ENCODE measurements at regions not wholly inside any gene's neighbourhood (a gene's known extent, or its start where the extent isn't known, plus 50 kb on each side); places are given as distances from the start of the nearest gene placed in this dataset.
"Not testable (repeated sequence)": the region's sequence is repeated elsewhere in the genome, so short reads cannot be mapped to it uniquely, and the experiment has no call there.

DNA sequence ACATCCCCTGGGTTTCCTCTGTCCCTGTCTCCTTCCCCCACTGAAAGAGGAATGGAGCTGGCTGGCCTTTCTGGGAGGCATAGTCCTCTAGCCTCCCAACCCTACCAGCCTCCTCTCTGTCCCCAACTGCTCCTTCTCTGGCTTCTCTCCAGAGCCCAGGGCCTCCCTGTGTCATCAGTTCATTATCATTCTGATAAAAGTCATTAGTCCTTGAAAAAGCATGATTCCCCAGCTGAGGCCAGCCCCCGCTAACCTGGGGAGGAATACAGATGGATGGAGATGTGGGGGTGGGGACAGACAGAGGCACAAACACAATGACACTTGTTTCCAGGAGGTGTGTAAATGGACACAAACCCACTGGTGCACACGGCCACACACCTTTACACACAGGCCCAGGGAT lies 73.6 kb upstream of the HSPA9 start:
- no peak for DNase-seq

DNA sequence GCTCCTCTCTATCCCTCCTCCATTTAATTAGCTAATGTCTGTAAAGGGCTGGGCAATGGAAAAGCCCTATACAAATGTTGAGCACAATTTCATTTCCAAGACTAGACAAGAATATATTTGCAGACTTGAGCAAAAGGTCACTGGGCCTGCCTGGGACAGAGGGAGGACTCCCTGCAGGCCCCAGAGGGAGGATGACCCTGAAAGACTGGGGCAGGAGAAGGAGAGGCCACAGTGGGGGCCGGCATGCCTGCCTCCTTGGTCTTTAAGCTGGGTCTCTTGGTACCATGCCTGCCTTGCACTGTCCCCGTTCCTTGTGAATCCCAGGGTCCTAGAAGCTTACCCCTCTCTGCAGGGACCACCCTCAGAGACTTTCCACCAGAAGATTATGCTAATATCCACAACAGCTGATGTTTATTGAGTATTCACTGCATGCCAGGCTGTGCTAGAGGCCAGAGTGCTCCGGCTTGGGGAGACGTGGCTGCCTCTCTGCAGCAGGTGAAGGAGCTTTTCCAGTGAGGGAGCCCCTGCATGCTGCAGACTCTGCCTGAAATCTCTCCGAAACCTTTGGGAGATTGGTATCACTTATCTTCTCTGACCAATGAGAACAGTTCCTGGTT lies 72.7 kb upstream of the HSPA9 start:
- no peak for DNase-seq

DNA sequence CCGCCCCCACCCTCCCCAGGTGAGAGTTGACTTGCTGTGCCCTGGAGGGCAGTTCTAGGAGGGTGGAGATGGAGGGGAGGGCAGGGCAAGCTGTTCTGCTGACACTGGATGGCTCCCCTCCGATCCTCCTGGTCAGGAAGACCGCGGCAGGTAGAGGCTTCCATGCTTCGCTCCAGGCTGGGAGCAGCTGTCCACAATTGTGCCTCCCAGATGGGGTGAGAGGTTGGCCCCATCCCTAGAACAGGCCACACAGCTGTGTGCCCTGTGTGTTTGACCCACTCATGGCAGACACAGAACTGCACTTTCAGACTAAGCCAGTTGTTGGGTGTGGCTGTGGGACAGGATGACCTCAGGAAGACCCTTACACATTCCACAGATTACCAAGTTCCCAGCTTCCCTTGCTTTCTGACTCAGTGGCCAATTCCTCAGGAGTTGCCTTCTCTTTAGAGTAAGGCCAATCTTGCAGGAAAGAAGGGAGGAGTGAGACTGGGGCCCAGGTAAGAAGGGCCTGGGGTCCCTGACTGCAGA lies 72.1 kb upstream of the HSPA9 start:
- no peak for DNase-seq

DNA sequence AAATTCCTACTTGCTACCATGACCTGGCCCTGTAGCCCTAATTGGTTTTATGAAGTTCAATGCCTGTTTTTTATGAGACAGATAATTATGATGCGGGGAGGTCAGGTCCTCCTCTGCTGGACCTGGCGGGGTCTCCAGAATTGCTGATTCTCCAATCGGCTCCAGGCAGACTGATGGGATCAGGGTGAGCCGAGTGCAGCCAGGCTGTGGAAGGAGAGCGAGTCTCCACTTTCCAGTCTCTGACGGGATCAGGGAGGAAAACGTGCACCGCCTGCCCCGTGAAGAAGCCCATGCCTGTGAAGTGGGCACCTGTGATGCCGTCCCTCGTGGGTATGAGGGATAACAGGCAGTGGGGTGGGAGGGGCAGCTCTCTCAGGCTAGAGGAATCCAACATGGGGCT lies 71.5 kb upstream of the HSPA9 start:
- no peak for DNase-seq

DNA sequence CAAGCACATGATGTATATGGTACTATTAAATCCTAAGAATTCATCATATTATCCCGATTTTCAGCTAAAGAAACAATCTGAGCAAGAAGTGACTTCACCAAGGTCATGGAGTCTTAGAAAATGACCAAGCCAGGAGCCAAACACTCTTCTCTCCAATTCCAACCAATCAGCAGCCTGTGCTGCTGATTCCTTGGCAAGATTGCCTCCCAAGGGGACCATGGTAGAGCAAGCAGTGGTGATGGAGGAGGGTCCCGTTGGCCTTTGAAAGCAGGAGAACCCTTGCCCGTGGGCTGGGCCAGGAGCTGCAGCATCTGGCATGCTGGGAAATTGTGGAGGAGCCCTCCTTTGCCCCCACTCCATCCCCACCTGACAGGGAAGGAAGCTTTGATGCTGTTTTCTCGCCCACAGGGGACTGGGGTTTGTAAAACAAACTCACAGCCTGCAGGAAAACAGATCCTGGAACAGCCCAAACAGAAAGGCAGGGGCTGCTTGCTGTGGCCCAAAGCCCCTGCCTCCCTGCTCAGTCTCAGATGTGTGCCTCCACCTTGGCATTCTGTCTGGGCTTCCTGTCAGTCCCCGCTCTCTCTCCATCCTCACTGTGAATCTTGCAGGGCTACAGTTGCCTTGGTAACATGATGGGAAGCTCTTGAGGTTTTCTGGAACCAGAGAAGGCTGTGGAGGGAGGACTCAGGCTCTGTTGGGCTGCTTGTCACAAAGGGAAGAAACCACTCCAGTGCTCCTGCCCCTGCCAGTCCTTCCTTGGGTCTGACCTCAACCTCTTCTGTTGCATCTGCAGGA lies 70.8 kb upstream of the HSPA9 start:
- DNase-seq: peak in 12 of 56 donors; percentile 23 to 55 (median 33)

DNA sequence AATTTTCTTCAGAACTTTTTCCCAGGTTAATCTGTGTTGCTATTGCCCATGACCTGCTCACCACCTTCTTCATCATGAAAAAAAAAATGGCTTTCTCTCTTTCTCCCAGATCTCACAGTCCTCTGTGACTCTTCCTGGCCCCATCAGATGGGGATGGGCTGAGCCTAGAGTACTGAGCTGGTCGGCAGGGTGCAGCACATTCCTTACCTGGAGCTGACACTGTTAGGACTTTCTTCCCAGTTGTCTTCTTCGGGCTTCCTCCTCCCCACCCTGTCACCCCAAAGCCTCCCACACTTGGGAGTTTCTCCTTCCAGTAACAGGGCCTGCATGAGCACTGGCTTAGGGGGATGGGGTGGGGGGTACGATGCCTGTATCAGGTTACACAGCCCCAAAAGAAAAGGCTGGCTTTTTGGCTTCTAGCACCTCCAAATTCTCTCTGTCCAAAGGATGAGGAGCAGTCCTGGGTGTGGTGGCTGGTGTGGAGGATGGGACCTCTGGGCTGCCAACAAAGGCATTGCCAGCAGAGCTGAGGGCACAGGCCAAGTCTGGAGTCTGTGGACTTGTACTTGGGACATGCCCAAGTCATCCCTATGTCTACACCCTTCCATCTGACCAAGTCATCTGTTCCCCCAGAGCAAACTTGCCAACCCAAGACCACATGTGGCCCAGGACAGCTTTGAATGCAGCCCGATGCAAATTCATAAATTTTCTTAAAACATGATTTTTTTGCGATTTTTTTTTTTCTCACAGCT lies 68.0 kb upstream of the HSPA9 start:
- no peak for DNase-seq

DNA sequence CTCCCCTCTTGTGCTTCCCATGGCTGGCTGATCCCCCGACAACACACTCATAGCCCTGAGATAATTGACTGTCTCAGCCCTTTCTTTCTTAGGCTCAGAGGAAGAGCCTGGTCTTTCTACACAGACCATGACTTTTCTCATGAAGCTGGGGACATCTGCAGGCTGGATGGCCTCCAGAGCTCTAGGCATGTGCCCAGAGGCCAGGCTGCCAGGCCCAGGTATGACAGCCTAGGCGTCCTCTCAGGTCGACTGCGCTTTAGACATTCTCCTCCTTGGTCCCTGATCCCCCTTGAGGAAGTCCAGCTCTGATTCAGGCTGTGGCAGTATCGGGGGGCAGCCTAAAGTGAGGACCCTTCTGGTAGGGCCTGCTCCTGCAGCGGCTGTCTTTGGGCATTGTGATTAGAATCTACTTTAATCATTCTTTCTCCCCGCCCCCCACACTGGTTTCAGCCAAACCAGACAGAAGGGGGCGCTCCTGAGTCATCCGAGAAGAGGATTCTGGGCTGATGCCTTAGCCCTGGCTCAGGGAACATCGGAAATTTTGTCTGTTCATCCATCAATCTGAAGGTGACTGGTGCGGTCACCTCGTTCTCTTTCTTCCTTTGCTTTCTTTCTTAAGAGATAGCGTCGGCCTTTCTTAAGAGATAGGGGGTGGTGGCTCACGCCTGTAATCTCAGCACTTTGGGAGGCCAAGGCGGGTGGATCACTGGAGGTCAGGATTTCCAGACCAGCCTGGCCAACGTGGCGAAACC lies 66.5 kb upstream of the HSPA9 start:
- DNase-seq: peak in 42 of 56 donors; percentile 17 to 86 (median 51)

DNA sequence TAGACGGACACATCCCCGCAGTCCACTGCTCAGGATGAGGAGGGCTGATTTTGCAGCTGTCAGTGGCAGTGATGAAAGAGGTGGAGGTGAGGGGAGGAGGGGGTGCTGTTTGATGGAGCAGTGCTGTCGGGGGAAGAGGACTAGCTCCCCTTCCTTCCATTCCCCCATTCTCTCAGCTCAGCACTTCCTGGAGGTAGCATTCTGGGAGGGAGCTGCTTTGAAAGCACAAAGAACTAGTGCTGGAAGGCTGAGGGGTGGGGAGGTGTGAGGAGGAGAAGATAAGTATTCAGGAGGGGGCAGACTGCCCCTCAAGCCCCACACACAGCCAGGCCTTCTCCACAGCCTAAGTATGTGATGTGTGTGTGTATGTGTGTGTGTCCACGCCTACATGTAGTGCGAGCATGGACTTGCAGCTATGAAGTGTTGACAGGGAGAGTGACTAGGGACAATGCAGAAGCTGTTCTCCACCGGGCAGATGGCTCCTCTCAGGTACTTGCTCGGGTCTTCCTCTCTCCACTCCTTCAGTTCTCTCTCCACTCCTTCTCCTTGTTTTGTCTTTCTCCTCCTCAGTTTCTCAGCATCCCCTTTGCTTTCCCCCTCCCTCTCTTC lies 65.5 kb upstream of the HSPA9 start:
- no peak for DNase-seq

DNA sequence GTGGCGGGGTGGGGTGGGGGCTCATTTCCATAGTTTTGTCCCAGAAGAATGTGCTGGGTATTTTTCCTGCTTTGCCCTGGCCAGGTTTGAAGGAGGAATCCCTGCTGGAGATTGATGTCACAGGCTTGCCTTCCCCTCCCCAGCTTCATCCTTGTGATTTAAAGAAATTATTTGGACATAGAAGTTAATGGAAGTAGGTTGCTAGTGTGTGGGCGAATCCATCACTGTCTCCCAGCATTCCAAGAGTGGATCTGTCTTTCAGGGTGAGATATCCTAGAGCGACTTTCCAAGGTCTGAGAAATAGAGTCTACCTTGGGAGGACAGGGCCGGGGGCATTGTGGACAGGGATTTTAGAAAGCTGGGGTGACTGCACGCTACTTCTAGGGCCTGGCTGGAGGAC lies 64.9 kb upstream of the HSPA9 start:
- DNase-seq: no peak

DNA sequence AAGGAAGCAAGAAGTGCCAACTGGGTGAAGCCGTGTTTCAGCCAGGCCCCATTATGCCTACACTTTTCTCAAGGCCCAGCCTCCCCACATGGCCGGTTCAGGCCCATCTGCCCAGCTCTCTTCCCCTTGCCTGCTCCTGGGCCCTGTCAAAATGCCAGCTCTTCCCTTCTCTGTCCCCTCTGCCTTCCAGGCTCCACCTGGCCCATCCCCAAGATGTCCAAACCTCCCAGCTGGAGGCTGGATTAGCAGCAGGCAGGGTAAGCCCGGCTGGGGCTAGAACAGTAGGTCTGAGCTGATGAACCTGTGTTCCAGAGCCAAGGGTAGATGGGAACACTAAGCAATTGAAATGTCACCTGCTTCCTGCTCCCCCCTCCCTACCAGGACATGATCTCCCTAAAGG lies 64.1 kb upstream of the HSPA9 start:
- DNase-seq: no peak

DNA sequence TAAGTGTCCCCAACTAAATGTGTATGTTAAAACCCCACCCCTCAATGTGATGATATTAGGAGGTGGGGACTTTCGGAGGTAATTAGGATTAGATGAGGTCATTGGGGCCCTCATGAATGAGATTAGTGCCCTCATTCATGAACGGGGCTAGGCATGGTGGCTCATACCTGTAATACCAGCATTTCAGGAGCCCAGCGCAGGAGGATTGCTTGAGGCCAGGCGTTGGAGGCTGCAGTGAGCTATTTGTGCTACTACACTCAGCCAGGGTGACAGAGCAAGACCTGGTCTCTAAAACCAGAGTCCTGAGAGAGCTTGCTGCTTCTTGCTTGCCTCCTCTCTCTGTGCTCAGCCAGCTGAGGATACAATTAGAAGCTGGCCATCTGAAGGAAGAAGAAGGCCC lies 62.1 kb upstream of the HSPA9 start:
- DNase-seq: no peak

DNA sequence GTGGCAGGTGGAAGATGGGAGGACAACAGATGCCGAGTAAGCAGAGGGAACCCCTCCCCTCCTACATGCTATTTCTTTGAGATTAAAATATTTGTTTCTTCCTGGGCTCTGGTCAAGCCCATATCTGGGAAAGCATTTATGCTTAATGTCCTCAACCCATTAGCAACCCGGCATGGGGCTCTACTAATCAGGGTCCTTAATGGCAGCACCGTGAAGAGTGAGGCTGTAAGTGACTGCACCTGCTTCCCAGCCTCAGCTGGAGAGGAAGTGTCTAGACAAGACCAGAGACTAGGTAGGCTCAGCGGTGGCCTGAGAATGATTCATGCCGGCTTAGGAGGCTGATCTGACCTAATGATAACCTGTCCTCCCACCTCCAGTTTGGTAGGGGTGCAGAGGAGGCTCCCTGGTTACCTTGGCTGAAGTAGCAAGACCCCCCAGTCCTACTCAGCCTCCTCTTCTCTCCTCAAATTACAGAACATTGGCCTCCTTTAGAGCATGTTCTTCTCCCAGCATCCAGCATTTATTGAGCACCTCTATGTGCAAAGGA lies 61.3 kb upstream of the HSPA9 start:
- no peak for DNase-seq

DNA sequence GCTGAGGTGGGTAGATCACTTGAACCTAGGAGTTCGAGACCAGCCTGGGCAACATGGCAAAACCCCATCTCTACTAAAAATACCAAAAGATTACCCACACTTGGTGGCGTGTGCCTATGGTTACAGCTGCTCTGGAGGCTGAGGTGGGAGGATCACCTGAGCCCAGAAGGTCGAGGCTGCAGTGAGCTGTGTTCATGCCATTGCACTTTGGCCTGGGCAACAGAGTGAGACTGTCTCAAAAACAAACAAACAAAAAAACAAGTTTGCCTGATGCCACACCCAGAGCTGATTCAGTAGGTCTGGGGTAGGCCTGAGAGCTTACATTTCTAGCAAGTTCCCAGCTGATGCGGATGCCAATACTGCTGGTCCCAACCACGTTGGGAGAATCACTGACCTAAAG lies 60.5 kb upstream of the HSPA9 start:
- no peak for DNase-seq

DNA sequence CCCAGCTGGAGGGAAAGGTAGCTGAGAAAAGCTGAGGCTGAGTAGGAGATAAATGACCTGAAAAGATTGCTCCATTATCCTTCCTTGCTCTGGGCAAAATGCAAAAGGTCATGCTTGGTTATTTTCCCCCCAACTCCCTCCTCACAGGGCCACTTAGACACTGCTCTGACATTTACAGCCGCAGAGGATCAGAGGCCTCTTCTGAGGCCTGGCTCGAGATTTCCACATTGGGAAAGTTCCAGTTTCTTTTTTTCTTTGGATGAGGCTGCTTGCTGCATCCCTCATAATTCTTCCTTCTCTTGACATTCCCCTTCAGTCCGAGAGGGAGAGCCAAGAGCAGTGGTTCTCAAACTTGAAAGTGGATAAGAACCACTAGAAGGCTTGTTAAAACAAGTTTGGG lies 60.1 kb upstream of the HSPA9 start:
- DNase-seq: no peak

DNA sequence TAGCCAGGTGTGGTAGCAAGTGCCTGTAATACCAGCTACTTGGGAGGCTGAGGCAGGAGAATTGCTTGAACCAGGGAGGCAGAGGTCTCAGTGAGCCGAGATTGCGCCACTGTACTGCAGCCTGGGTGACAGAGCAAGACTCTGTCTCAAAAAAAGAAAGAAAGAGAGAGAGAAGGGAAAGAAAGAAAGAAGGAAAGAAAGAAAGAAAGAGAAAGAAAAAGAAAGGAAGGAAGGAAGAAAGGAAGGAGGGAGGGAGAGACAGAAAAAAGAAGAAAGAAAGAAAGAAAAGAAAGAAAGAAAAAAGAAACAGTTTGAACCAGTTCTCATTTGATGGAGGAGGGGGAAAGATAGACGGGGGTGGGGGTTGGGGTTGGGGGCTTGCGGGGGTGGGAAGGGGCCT lies 59.6 kb upstream of the HSPA9 start:
- not testable (repeated sequence) for DNase-seq

DNA sequence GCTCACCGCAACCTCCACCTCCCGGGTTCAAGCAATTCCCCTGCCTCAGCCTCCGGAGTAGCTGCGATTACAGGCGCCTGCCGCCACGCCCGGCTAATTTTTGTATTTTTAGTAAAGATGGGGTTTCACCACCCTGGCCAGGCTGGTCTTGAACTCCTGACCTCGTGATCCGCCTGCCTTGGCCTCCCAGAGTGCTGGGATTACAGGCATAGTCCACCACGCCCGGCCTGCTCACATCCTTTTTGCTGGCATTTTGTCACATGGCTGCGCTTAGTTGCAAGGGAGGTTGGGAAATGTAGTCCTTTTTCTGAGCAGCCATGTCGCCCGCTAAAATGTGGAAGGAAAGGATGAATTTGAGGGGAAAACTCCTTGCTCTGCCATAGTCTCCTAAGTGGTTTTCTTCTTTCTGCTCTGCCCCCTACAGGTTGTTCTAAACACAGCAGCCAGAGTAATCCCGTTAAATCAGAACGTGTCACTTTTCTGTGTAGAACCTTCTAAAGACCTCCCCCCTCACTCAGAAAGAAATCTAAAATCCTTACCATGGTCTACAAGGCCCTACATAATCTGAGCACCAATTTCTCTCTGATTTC lies 57.8 kb upstream of the HSPA9 start:
- peak in 47 of 56 donors; percentile 21 to 83 (median 56) for DNase-seq

DNA sequence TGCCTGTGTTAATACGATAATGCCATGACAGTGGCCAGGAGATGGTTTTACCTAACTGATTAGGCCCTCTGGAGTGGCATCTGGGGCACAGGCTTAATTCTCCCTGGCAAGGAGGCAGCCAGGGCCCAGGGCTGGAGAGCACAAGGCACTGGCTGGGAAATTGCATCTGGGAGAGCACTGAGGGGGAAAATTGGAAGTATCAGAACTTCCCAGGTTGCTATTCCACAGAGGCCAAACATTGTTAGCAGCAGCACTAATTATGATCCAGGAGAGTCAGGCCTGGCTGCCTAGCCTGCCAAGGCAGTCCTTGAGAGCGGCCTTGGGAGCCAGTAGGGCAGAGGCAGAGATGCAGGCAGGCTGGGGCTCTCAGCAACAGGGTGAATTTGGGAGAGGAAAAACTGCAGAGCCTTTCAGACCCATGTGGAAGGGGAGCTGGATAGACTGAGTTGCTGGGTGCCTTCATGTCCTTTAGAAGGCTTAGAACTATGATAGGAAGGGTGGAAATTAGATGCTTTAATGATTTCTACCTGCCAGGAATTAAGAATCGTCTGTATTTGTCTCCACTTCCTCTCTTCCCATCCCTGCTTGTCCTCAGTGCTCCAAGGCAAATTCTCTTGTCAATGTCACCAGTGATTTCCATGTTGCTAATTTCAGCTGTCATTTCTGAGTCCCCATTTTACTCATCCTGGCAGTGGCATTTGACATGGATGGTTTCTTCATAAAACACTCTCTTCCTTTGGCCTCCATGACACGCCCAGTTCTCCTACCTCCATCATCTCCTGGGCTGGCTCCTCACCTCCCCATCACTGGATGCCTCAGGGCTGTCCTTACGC lies 56.1 kb upstream of the HSPA9 start:
- DNase-seq: peak in 2 of 56 donors; percentile 21 to 29

DNA sequence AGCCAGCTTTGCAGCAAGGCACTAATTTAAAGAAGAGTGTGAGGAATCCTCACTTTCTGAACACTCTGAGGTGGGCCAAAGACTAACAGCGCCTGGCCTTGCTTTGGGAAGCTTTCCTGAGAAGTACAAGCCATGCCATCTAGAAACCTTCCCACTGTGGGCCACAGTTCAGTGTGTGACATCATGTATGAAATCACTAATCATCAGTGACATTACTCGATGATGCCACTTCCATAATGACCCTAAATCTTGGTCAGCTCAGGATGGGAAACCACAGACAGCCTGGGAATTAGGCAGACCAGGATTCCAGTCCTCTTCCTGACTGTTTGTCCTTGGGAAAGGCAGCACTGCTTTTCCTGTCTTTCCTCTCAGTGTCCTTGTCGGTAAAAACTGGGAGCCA lies 54.2 kb upstream of the HSPA9 start:
- no peak for DNase-seq

DNA sequence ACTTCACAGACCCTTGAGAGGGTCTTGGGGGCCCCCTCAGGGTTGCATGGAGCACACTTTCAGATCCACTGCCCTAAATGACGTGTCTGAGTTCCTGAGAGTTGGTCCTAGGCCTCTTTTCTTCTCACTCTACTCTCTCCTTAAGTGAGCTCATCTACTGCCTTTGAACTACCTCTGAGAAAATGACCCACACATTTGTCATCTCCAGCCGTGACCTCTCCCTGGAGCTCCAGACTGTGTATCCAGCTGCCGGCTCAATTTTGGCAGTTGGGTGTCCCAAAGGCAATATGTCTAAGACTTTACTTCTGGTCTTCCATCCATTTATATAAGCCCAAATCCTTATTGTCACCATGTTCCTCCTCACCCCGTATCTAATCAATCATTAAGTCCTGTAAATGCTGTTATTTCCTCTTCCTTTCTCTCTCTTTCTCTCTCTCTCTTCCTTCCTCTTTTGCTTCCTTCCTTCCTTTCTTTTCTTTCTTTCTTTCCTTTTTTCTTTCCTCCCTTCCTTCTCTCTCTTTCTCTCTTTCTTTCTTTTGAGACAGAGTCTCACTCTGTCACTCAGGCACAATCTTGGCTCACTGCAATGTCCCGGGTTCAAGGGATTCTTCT lies 51.2 kb upstream of the HSPA9 start:
- DNase-seq: no peak

All from nucleus accumbens (tissue), 56 donors.